Nephron progenitor cell (in vitro differentiated cells): ENCODE measurements at regions not wholly inside any gene's neighbourhood (a gene's known extent, or its start where the extent isn't known, plus 50 kb on each side); places are given as distances from the start of the nearest gene placed in this dataset.

Experiments used
- DNase-seq: peaks from one replicate; pipeline ENCODE4 v3.0.0; 2021
- H3K27ac Mint-ChIP-seq: 2 replicates; pipeline ENCODE4 v1.8.0; 2021; ENCODE audit warnings: mild to moderate bottlenecking, moderate library complexity, mixed read lengths
- H3K27me3 Mint-ChIP-seq: 2 replicates; pipeline ENCODE4 v1.8.0; 2021; ENCODE audit warnings: mild to moderate bottlenecking, low read depth, mixed read lengths; ENCODE audit not compliant: poor library complexity
- H3K36me3 Mint-ChIP-seq: 2 replicates; pipeline ENCODE4 v1.8.0; 2021; ENCODE audit warnings: low read depth, mixed read lengths
- H3K4me1 Mint-ChIP-seq: 2 replicates; pipeline ENCODE4 v1.8.0; 2021; ENCODE audit warnings: mixed read lengths
- H3K4me3 Mint-ChIP-seq: 2 replicates; pipeline ENCODE4 v1.8.0; 2021; ENCODE audit warnings: mild to moderate bottlenecking, moderate library complexity, mixed read lengths
- H3K9me3 Mint-ChIP-seq: 2 replicates; pipeline ENCODE4 v1.8.0; 2021; ENCODE audit warnings: mild to moderate bottlenecking, moderate library complexity, mixed read lengths
- CTCF ChIP-seq: fragments of 200-600 bp; sonication (generic); IDR thresholded peaks from 2 replicates; pipeline ENCODE4 v1.5.0; 2021; ENCODE audit warnings: antibody characterized with exemption

- H3K4me3 Mint-ChIP-seq = no peak overlapping the region
- DNase-seq = no peak
- no peaks in the 10 kb centered on the region for H3K27me3 Mint-ChIP-seq
- no peaks in the 10 kb centered on the region for H3K4me1 Mint-ChIP-seq
- H3K27ac Mint-ChIP-seq = no peak overlapping the region
- no peaks in the 10 kb centered on the region for H3K36me3 Mint-ChIP-seq
- TF ChIP-seq CTCF = no peak
- no peaks in the 10 kb centered on the region for H3K9me3 Mint-ChIP-seq
Observed at GRCh38 chr5:15433709-15434108, 66.3 kb upstream of the FBXL7 start.

- Mint-ChIP-seq H3K27ac (no peak overlapping the region), H3K4me3 (no peak overlapping the region), H3K36me3 (no peaks in the 10 kb centered on the region), H3K9me3 (no peaks in the 10 kb centered on the region), H3K27me3 (no peaks in the 10 kb centered on the region), H3K4me1 (no peaks in the 10 kb centered on the region)
- no peak for DNase-seq
- no peak for TF ChIP-seq CTCF
Observed at GRCh38 chr5:15431923-15432322, 68.1 kb upstream of the FBXL7 start.

- TF ChIP-seq CTCF = no peak
- Mint-ChIP-seq H3K36me3 (no peaks in the 10 kb centered on the region), H3K4me3 (no peak overlapping the region), H3K9me3 (no peaks in the 10 kb centered on the region), H3K27me3 (peaks cover 3% of the 10 kb centered on the region), H3K27ac (peak overlapping the region; percentile 68), H3K4me1 (peaks cover 8% of the 10 kb centered on the region)
- DNase-seq = no peak
Observed at GRCh38 chr5:15425766-15426165, 74.2 kb upstream of the FBXL7 start.

- H3K27ac Mint-ChIP-seq = no peak overlapping the region
- no peaks in the 10 kb centered on the region for H3K36me3 Mint-ChIP-seq
Observed at GRCh38 chr5:15424769-15425168, 75.2 kb upstream of the FBXL7 start.

GRCh38 chr5:15421921-15422412 is 78.0 kb upstream of the FBXL7 start:
- Mint-ChIP-seq H3K27me3 (peaks cover 3% of the 10 kb centered on the region), H3K4me1 (peaks cover 8% of the 10 kb centered on the region), H3K9me3 (no peaks in the 10 kb centered on the region), H3K36me3 (no peaks in the 10 kb centered on the region), H3K4me3 (no peak overlapping the region), H3K27ac (no peak overlapping the region)
- TF ChIP-seq CTCF = no peak
- no peak for DNase-seq

More at GRCh38 chr5:15424769-15425168, 75.2 kb upstream of the FBXL7 start:
- H3K27me3 Mint-ChIP-seq = peaks cover 3% of the 10 kb centered on the region
- no peak for DNase-seq
- H3K4me3 Mint-ChIP-seq = no peak overlapping the region
- peaks cover 8% of the 10 kb centered on the region for H3K4me1 Mint-ChIP-seq
- no peaks in the 10 kb centered on the region for H3K9me3 Mint-ChIP-seq
- no peak for TF ChIP-seq CTCF

- TF ChIP-seq CTCF = no peak
- H3K27me3 Mint-ChIP-seq = peaks cover 3% of the 10 kb centered on the region
- H3K4me3 Mint-ChIP-seq = no peak overlapping the region
- H3K27ac Mint-ChIP-seq = no peak overlapping the region
- H3K9me3 Mint-ChIP-seq = no peaks in the 10 kb centered on the region
- no peak for DNase-seq
- no peaks in the 10 kb centered on the region for H3K36me3 Mint-ChIP-seq
- peaks cover 8% of the 10 kb centered on the region for H3K4me1 Mint-ChIP-seq
Observed at GRCh38 chr5:15421381-15421780, 78.6 kb upstream of the FBXL7 start.
